PC-3 (cell line): ENCODE measurements at regions not wholly inside any gene's neighbourhood (a gene's known extent, or its start where the extent isn't known, plus 50 kb on each side); places are given as distances from the start of the nearest gene placed in this dataset.

Experiments used
- ATAC-seq: fragments of 200-7000 bp; cut with Tn5 transposase; 2 replicates; pipeline ENCODE4 v1.9.1; 2020; ENCODE audit warnings: mild to moderate bottlenecking, moderate library complexity
- BruUV-seq: library from RNA; stranded (reverse); fragments of 400-500 nt; replicated peaks from 2 replicates; lab custom pipeline; 2021; lab: Mats Ljungman, UMichigan
- CTCF ChIA-PET: fragments of 300-600 bp; sonication (Branson Sonifier 250); formaldehyde crosslinking; loops from one replicate; lab custom pipeline; 2022; ENCODE audit warnings: antibody characterized with exemption; lab: Charles Lee
- POLR2A ChIA-PET: fragments of 300-600 bp; sonication (Branson Sonifier 250); formaldehyde crosslinking; loops from one replicate; lab custom pipeline; 2022; ENCODE audit warnings: antibody characterized with exemption; ENCODE audit not compliant: unreplicated experiment; lab: Charles Lee
- DNase-seq: peaks from one replicate; pipeline ENCODE4 v3.0.0-alpha.2; 2015
- H2AFZ ChIP-seq: fragments of 300-600 bp; sonication (generic); 2 replicates; pipeline ENCODE4 v1.6.0; 2016; ENCODE audit warnings: antibody characterized with exemption, low read length
- H3F3A ChIP-seq: fragments of 300-600 bp; sonication (generic); one replicate; pipeline ENCODE4 v1.6.0; 2017; ENCODE audit warnings: antibody characterized with exemption, low read length, control low read depth, mild to moderate bottlenecking; ENCODE audit not compliant: unreplicated experiment
- H3K27ac ChIP-seq: fragments of 300-600 bp; sonication (generic); 2 replicates; pipeline ENCODE4 v1.5.1; 2016; ENCODE audit warnings: mild to moderate bottlenecking, low read length
- H3K27me3 ChIP-seq: fragments of 300-600 bp; sonication (generic); 2 replicates; pipeline ENCODE4 v1.6.1; 2016; ENCODE audit warnings: low read length, mixed read lengths
- H3K36me3 ChIP-seq: fragments of 300-600 bp; sonication (generic); 2 replicates; pipeline ENCODE4 v1.6.1; 2016; ENCODE audit warnings: low read depth, mixed run types, low read length, mixed read lengths
- H3K4me1 ChIP-seq: fragments of 300-600 bp; sonication (generic); 2 replicates; pipeline ENCODE4 v1.5.1; 2016; ENCODE audit warnings: low read length; ENCODE audit not compliant: insufficient read depth
- H3K4me2 ChIP-seq: fragments of 300-600 bp; sonication (generic); 2 replicates; pipeline ENCODE4 v1.6.0; 2016; ENCODE audit warnings: low read length
- H3K4me3 ChIP-seq: fragments of 300-600 bp; sonication (generic); 2 replicates; pipeline ENCODE4 v1.5.1; 2016; ENCODE audit warnings: mild to moderate bottlenecking, low read length, mixed read lengths
- H3K79me2 ChIP-seq: fragments of 300-600 bp; sonication (generic); 2 replicates; pipeline ENCODE4 v1.6.1; 2017; ENCODE audit warnings: low read length, mixed read lengths
- H3K9ac ChIP-seq: fragments of 300-600 bp; sonication (generic); 2 replicates; pipeline ENCODE4 v1.6.0; 2016; ENCODE audit warnings: mild to moderate bottlenecking, low read length
- H3K9me2 ChIP-seq: fragments of 300-600 bp; sonication (generic); replicated peaks from 2 replicates; pipeline ENCODE4 v1.6.1; 2016; ENCODE audit warnings: mixed run types, low read length, mixed read lengths
- H3K9me3 ChIP-seq: fragments of 300-600 bp; sonication (generic); 2 replicates; pipeline ENCODE4 v1.6.1; 2016; ENCODE audit warnings: low read length, mixed read lengths
- H4K20me1 ChIP-seq: fragments of 300-600 bp; sonication (generic); 2 replicates; pipeline ENCODE4 v1.6.1; 2016; ENCODE audit warnings: low read length, mixed read lengths
- EZH2 ChIP-seq: fragments of 300-600 bp; sonication (generic); IDR thresholded peaks from one replicate; pipeline ENCODE4 v1.6.1; 2017; ENCODE audit warnings: antibody characterized with exemption, mild to moderate bottlenecking, low read length; ENCODE audit not compliant: unreplicated experiment
- EZH2phosphoT487 ChIP-seq: fragments of 300-600 bp; sonication (generic); IDR thresholded peaks from 2 replicates; pipeline ENCODE4 v1.6.1; 2018; ENCODE audit warnings: mild to moderate bottlenecking, antibody characterized with exemption, low read length, borderline replicate concordance
- intact Hi-C: fragments of 100-400 bp; cut with micrococcal nuclease; formaldehyde crosslinking; loops from 2 replicates; pipeline ENCODE4 v1.9.0; 2023
- TF ChIP-seq, protein P1 (sequence below): fragments of 300-600 bp; sonication (generic); conservative IDR thresholded peaks from 2 replicates; pipeline ENCODE4 v1.5.1; 2017; ENCODE audit warnings: antibody characterized with exemption, low read depth, mild to moderate bottlenecking, low read length

- no peak overlapping the region for H2AFZ ChIP-seq
- H3K4me2 ChIP-seq = no peak overlapping the region
- BruUV-seq = no TSS peak
- ATAC-seq (no peak), DNase-seq (no peak)
- H3K27ac ChIP-seq = no peak overlapping the region
- TF ChIP-seq, protein P1, sequence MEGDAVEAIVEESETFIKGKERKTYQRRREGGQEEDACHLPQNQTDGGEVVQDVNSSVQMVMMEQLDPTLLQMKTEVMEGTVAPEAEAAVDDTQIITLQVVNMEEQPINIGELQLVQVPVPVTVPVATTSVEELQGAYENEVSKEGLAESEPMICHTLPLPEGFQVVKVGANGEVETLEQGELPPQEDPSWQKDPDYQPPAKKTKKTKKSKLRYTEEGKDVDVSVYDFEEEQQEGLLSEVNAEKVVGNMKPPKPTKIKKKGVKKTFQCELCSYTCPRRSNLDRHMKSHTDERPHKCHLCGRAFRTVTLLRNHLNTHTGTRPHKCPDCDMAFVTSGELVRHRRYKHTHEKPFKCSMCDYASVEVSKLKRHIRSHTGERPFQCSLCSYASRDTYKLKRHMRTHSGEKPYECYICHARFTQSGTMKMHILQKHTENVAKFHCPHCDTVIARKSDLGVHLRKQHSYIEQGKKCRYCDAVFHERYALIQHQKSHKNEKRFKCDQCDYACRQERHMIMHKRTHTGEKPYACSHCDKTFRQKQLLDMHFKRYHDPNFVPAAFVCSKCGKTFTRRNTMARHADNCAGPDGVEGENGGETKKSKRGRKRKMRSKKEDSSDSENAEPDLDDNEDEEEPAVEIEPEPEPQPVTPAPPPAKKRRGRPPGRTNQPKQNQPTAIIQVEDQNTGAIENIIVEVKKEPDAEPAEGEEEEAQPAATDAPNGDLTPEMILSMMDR = no peak
- TF ChIP-seq EZH2phosphoT487 (no peak), EZH2 (no peak)
- intact Hi-C loops = no loop called here
- H3K27me3 ChIP-seq = peaks cover 19% of the 10 kb centered on the region
- no peaks in the 10 kb centered on the region for H3K9me2 ChIP-seq
- H3K4me1 ChIP-seq = 0 out of 2 replicates have a peak, but pooled peaks cover 4% of the 10 kb centered on the region
- H3K9ac ChIP-seq = no peak overlapping the region
- CTCF ChIA-PET = no interaction called here
- no peaks in the 10 kb centered on the region for H3K79me2 ChIP-seq
- POLR2A ChIA-PET = no interaction called here
- no peaks in the 10 kb centered on the region for H3K9me3 ChIP-seq
- no peaks in the 10 kb centered on the region for H3K36me3 ChIP-seq
- H3K4me3 ChIP-seq = no peak overlapping the region
- H3F3A ChIP-seq = no peaks in the 10 kb centered on the region
- H4K20me1 ChIP-seq = no peaks in the 10 kb centered on the region
These were observed 146.3 kb downstream of the GALR1 start for GRCh38 chr18:77395953-77396352.

GRCh38 chr18:77397056-77397455 is 147.4 kb downstream of the GALR1 start:
- ChIA-PET POLR2A (no interaction called here), CTCF (no interaction called here)
- Histone ChIP-seq H4K20me1 (no peaks in the 10 kb centered on the region), H3K9me2 (no peaks in the 10 kb centered on the region), H3K27ac (no peak overlapping the region), H2AFZ (no peak overlapping the region), H3K36me3 (no peaks in the 10 kb centered on the region), H3K9ac (no peak overlapping the region), H3K4me2 (no peak overlapping the region), H3F3A (no peaks in the 10 kb centered on the region), H3K4me1 (0 out of 2 replicates have a peak, but pooled peaks cover 4% of the 10 kb centered on the region), H3K27me3 (peaks cover 25% of the 10 kb centered on the region), H3K9me3 (no peaks in the 10 kb centered on the region), H3K79me2 (no peaks in the 10 kb centered on the region), H3K4me3 (no peak overlapping the region)
- intact Hi-C loops = no loop called here
- TF ChIP-seq, protein P1 = no peak
- no peak for TF ChIP-seq EZH2
- TF ChIP-seq EZH2phosphoT487 = no peak
- no TSS peak for BruUV-seq
- ATAC-seq = no peak
- DNase-seq = no peak

DNA sequence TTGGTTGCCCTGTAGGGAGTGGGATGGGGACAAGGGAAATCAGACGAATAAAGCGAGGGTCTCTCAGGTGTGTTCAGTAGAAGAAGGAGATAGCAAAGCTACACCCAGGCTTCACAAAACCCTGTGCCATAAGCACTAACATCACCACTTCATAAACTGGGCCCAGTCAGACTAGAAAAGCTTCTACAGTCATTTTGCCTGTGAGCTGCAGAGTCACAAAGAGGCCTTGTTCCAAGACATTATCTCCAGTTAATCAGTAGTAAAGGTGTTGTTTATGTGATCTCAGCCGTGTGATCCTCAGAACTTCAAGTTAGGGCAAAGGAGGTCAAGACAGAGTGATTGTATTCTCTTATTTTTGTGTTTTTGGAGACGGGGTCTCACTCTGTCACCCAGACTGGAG is 148.0 kb downstream of the GALR1 start:
- ChIA-PET POLR2A (no interaction called here), CTCF (no interaction called here)
- intact Hi-C loops = no loop called here
- Histone ChIP-seq H4K20me1 (no peaks in the 10 kb centered on the region), H3F3A (no peaks in the 10 kb centered on the region), H3K79me2 (no peaks in the 10 kb centered on the region), H3K27ac (no peak overlapping the region), H2AFZ (no peak overlapping the region), H3K4me2 (no peak overlapping the region), H3K4me3 (no peak overlapping the region), H3K4me1 (0 out of 2 replicates have a peak, but pooled peaks cover 3% of the 10 kb centered on the region), H3K9ac (no peak overlapping the region), H3K36me3 (no peaks in the 10 kb centered on the region), H3K27me3 (peaks cover 25% of the 10 kb centered on the region), H3K9me3 (no peaks in the 10 kb centered on the region), H3K9me2 (no peaks in the 10 kb centered on the region)
- DNase-seq (no peak), ATAC-seq (no peak)
- BruUV-seq = no TSS peak
- TF ChIP-seq EZH2 = no peak
- TF ChIP-seq EZH2phosphoT487 = no peak
- TF ChIP-seq, protein P1 = no peak
